HCT116 (cell line): ENCODE measurements at regions not wholly inside any gene's neighbourhood (a gene's known extent, or its start where the extent isn't known, plus 50 kb on each side); places are given as distances from the start of the nearest gene placed in this dataset.

Experiments used
- CEBPB ChIP-seq: IDR thresholded peaks from 2 replicates; pipeline ENCODE4 v1.6.1; 2012; ENCODE audit warnings: low read depth
- POLR2A ChIP-seq: IDR thresholded peaks from 2 replicates; pipeline ENCODE4 v1.7.0; 2011; ENCODE audit warnings: borderline replicate concordance; ENCODE audit not compliant: insufficient read depth, insufficient read length; ENCODE audit errors: extremely low read depth

DNA sequence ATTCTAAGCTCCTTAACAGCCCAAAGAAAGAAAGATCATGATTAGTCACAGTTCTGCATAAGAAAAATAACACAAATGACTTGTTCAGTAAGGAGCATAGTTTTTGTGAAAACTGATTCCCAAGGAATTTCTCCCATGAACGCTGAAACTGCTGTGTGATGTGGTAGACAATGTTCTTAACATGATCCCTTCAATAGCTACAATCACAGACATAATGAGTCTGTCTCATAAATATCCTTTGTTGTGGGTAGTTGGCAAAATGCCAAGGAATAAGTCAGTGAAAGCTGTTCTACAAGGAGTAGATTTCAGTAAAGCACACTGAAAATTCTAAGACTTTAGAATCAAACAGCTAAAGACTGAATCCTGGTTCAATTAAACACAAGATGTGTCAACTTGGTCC is 404.8 kb downstream of the HLX start:
- TF ChIP-seq POLR2A (no peak), CEBPB (no peak)
